H1 (cell line): ENCODE measurements at regions not wholly inside any gene's neighbourhood (a gene's known extent, or its start where the extent isn't known, plus 50 kb on each side); places are given as distances from the start of the nearest gene placed in this dataset.

Experiments used
- BCL11A ChIP-seq, 2 experiments: IDR thresholded peaks; one replicate each; pipeline ENCODE4 v1.6.1; 2011; ENCODE audit warnings: low read depth in 2 of 2, low read length in 2 of 2, mild to moderate bottlenecking in 2 of 2
- CHD7 ChIP-seq: fragments of 300-600 bp; sonication (generic); IDR thresholded peaks from 2 replicates; pipeline ENCODE4 v1.7.1; 2012; ENCODE audit warnings: low read length, moderate library complexity, mild to moderate bottlenecking, inconsistent platforms; ENCODE audit not compliant: insufficient replicate concordance
- CTBP2 ChIP-seq: IDR thresholded peaks from 2 replicates; pipeline ENCODE4 v1.7.0; 2011; ENCODE audit warnings: borderline replicate concordance, mild to moderate bottlenecking, moderate library complexity, mixed read lengths, low read length; ENCODE audit not compliant: insufficient read depth, insufficient read length
- EP300 ChIP-seq, 2 experiments: IDR thresholded peaks; 1 replicate in 1 of 2; 2 replicates in 1 of 2; pipeline ENCODE4 v1.6.1; 2011 to 2012; ENCODE audit warnings: low read depth in 2 of 2, low read length in 2 of 2, mild to moderate bottlenecking in 2 of 2, borderline replicate concordance in 1 of 2, inconsistent platforms in 1 of 2, moderate library complexity in 1 of 2
- FOSL1 ChIP-seq: IDR thresholded peaks from 2 replicates; pipeline ENCODE4 v1.6.1; 2011; ENCODE audit warnings: mild to moderate bottlenecking, low read depth, low read length, moderate library complexity; ENCODE audit not compliant: insufficient read depth
- SIN3A ChIP-seq, 2 experiments: IDR thresholded peaks in 1 of 2; conservative IDR thresholded peaks in 1 of 2; 2 replicates each; pipeline ENCODE4 v1.6.1; 2011 to 2012; ENCODE audit warnings: low read length in 2 of 2, improper control_type of control experiment in 1 of 2, low read depth in 1 of 2, mild to moderate bottlenecking in 1 of 2
- TAF7 ChIP-seq: optimal IDR thresholded peaks from 2 replicates; pipeline ENCODE3; 2011; ENCODE audit warnings: low read depth, mild to moderate bottlenecking, inconsistent platforms, low read length, moderate library complexity, borderline replicate concordance

- TF ChIP-seq CHD7: no peak
- TF ChIP-seq EP300 (IDR thresholded peaks at IDR 0.05; ENCODE audit: borderline replicate concordance in 1 of 2, low read depth in 2 of 2, low read length in 2 of 2): no peak
- no peak for TF ChIP-seq FOSL1
- TF ChIP-seq CTBP2: no peak
- TF ChIP-seq SIN3A (conservative IDR thresholded peaks at IDR 0.05 in 1 of 2, IDR thresholded peaks at IDR 0.05 in 1 of 2; ENCODE audit: low read depth in 1 of 2, low read length in 2 of 2): no peak
- TF ChIP-seq BCL11A (IDR thresholded peaks at IDR 0.05; ENCODE audit: low read depth in 2 of 2, low read length in 2 of 2): no peak
- TF ChIP-seq TAF7: no peak
- TF ChIP-seq, all 59 proteins: peak for 0
These were observed 452.6 kb downstream of the TLR4 start (continued) for GRCh38 chr9:118156846-118157245.
